Amygdala (tissue), 56 donors: ENCODE measurements at regions not wholly inside any gene's neighbourhood (a gene's known extent, or its start where the extent isn't known, plus 50 kb on each side); places are given as distances from the start of the nearest gene placed in this dataset.
"Not testable (repeated sequence)": the region's sequence is repeated elsewhere in the genome, so short reads cannot be mapped to it uniquely, and the experiment has no call there.

Experiments used
- DNase-seq, 56 donors: peaks; one replicate each; lab custom pipeline; 2025; lab: John Stamatoyannopoulos, UW

GRCh38 chr1:244156617-244157016 is 105.5 kb downstream of the ZBTB18 start:
- DNase-seq, result not testable (repeated sequence)

GRCh38 chr1:244157731-244158438 is 106.8 kb downstream of the ZBTB18 start:
- DNase-seq, result no peak

DNA sequence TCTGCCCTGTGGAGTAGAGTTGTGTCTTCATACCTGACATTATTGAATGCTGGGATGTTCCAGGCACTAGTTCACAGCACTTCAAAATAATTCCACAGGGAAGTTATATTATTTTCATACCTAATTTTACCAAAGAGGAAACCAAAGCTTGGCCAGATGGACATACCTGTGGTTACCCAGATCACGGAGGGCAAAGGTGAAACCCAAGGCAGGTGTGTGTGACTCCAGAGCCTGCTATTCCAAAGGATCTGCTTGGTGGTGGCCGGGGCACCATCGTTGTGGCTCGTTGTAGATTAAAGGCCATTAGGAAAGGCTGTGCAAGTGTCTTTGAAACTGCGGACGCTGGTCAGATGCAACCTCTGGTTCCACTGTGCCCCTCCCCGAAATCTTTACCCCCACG is 108.6 kb downstream of the ZBTB18 start:
- DNase-seq, result no peak

DNA sequence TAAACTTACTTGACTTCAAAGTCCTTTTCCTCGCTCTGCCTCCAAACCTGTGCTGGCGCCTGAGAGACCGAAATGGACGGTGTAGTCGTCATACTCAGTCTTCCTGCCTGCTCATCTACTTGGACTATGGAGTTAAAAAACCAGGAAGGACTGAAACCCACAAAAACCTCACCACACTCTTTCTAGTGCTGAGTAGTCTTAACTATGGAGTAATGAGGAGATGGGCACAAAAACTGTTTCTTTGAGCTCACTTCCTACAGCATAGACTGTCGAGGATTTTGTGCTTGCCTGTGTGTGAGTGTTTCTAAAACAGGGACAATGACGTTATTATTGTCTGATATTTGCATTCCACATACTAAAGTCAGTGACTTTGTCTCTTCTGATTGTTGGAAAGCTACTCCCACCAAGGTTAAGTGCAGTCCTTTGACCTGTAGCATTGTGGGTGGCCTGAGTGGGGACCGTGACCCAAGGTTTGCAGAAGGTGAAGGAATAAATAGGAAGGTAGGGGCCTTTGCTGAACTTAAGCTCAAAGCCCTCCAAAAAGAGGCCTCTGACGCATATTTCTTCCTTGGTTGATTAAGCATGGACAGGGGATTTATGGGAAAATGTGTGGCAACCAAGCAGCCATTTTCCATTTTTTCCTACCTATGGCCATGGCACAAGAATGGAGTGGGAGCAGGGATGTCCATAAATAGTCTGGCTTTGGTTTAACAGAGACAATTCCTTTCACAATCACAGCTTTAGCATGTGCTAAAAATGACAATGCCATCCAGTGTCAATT is 109.6 kb downstream of the ZBTB18 start:
- DNase-seq, result no peak

DNA sequence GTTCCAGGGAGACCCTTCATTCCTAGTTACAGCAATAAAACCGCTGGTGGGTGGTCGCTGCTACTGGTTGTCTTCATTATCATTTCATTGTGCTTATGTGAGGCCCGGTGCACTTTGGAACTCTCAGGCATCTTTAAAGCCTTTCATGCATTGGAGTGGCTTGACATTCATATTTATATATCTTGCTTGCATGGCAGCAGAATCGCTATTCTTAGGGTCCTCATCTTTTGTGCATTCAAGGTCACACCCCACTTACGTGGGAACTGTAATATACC is 110.1 kb downstream of the ZBTB18 start:
- no peak for DNase-seq

- no peak for DNase-seq
Observed at GRCh38 chr1:244162786-244163530, 111.9 kb downstream of the ZBTB18 start.

- no peak for DNase-seq
Observed at GRCh38 chr1:244163861-244164510, 112.9 kb downstream of the ZBTB18 start.

- DNase-seq, result no peak
Observed at GRCh38 chr1:244164511-244164890, 113.4 kb downstream of the ZBTB18 start.

DNA sequence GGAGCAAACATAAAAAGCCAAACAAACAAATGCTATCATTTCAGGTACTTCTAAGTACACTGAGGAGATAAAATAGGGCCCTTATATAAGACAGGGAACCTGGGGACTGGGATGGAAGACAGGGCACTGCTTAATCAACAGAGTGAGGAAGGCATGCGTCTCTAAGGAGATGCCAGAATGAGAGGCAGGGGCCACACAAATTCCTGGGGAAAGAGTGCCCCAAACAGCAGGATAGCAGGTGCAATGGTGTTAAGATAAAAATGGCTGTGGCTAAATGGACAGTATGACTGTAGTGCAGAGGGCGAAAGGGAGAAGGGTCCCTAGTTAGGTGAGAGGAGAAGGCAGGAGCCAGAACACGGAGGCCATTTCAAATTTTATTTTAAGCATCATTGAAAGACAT is 113.9 kb downstream of the ZBTB18 start:
- no peak for DNase-seq

DNA sequence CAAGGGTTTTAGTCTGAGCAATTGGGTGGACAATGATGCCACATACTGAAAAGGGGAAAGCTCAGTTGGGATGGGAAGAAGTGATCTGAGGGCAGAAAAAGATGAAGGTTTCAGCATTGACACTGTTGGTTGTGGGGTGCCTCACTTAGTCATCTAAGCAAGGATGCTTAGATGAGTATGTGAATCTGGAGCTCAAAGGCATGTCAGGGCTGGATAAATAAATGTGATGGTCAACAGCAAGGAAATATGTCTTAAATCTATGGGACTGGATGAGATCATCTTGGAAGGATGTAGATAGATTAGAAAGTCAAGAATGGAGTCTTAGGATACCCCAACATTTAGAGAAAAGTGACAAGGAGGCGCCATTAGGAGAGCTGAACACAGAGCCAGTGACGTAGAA is 114.6 kb downstream of the ZBTB18 start:
- no peak for DNase-seq

DNA sequence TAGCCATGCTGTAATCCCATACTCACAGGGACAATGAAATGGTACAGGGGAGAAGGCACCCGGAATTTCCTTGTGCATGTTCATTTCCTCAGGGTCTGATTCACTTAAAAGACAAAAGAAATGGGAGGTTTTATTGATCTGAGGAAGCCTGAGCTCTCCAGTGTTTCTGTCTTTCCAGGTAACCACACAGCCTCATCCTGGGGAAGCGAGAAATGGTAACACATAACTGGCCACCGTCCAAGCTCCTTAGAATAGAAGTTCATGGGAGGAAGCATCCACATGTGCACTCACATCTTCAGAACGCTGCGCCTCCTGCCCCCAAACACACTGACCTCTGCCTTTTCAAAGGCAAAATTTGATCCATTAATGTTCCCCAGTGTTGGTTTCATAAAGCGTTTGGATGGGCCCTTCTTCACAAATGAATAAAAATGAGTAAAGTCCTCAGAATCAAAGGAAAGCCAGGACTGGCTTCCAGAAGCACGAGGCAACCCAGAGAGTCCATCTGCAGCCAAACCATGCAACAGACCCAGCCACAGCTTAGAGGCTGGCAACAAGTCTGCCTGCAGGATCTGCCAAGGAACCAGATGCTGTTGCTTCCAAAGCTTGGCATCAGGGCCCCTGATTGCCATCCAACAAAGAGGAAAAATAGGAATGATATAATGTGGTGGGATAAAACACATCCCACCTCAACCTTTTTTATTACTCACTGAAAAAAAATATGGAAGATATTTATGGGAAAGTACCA is 120.3 kb downstream of the ZBTB18 start:
- DNase-seq, result peak in 38 of 56 donors; percentile 3 to 74 (median 22)

GRCh38 chr1:244173240-244173639 is 122.2 kb downstream of the ZBTB18 start:
- DNase-seq, result no peak

DNA sequence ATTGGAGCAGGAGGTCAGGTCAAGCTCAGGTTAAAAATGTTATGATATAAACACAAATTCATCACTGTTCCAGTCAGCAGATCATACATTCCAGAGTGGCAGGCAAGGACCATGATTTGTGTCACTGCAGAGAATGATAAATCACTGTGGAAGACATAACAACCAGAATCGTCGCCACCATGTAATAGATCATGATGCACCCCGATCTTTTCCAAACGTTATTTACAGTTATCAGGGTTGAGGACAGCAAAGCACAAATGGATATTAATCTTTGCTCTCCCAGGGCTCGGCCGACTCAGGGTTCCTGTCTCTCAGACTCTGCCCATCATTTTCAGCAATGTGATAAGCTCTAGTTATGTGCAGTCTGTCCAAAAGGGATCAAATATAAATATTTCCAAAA is 122.7 kb downstream of the ZBTB18 start:
- no peak for DNase-seq

DNA sequence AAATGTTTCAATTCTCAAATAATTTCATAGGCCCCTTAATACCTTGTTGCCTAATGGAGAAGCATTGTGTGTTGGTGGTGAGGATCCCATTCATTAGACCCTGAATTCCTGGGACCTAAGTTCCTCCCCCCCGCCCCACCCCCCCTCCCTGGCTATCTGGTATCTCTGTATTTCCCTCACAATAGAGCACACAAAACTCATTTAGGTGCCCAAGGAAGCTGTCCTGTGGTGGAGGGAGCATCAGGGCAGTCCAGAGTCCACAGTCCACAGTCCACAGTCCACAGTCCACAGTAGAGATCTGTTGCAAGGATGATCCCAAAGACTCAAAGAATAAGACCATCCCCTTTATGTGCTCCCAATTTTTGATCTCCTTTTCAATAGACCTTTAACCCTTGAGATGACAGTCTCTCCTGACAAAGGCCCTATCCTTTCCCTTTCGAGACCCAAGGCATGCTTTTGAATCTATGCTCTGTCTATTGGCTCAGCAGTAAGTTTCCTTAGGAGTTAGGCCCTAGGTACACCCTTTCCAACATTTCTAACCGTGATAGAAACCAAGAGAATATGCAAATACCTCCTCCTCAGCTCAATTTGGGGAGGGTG is 123.9 kb downstream of the ZBTB18 start:
- DNase-seq, result no peak

- no peak for DNase-seq
Observed at GRCh38 chr1:244176201-244176600, 125.1 kb downstream of the ZBTB18 start.

DNA sequence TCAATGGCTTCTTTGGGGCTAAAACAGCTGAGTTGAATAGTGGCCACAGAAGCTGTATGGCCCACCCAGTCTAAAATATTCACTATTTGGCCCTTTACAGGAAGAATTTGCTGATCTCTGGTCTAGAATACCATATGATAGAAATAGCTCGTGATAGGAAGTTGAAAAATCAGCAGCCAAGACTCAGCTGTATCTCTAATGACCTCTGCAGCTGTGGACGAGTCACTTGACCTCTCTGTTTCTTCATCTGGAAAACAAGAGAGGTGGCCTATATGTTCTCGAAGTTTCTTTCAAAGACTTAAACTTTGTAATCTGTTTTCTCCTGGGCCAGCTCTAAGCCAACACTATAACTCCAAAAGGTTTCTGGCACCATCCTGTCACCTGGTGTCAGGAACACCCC is 129.2 kb downstream of the ZBTB18 start:
- DNase-seq, result no peak

- no peak for DNase-seq
Observed at GRCh38 chr1:244181867-244182266, 130.8 kb downstream of the ZBTB18 start.

DNA sequence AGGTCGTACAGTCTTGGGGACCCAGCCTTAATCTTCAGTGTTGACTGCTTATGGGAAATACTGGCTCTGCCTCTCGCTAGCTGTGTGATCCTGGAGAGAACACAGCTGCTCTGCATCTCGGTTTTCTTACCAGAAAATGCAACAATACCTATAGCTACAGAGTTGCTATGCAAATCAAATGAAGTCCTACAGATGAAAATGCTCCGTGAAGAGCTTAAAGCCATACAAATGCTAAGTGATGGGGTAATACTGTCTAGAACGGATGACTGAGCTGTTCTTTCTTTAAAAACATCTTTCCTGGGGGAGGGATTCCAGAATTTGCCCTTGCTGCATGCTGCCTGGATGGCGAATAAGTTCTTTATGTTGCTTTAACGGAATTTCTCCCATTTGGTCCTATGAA is 132.0 kb downstream of the ZBTB18 start:
- DNase-seq, result no peak

DNA sequence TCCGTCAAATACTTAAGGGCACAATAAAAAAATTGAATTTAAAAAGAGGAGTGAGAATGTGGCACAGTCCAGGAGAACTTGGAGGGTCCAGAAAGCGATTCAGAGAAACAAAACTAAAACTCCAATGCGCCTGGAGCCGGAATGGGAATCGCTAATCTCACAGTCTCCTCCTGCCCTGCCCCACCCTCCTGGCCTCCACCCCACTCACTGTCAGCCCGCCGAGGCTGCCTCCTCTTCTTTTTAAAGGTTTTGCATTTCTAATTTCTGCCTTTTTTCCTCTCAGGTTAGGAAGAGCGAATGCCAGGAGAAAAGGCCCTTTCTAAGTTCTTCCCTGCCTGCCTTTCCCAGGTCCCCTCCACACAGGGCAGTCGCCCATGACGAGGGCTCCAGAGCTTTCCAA is 135.3 kb downstream of the ZBTB18 start:
- DNase-seq, result no peak

- peak in 22 of 56 donors; percentile 1 to 55 (median 12) for DNase-seq
Observed at GRCh38 chr1:244187310-244187709, 136.2 kb downstream of the ZBTB18 start.
